ENCODE measurements at regions not wholly inside any gene's neighbourhood (a gene's known extent, or its start where the extent isn't known, plus 50 kb on each side); places are given as distances from the start of the nearest gene placed in this dataset.

DNA sequence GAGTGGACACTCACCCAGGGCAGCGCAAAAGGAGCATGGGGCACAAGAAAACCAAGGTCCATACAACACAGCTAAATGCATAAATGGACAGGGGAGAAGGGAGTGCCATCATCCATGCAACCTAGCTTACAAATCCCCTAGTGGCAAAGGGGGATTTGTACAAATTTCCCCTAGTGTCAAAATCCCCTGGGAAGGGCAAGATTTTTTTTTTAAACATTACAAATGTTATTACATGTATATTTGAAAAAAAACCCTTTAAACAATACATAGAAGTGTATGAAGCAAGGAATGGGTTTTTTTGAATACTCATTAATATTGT, 89.6 kb upstream of the IVNS1ABP start:
- TF ChIP-seq POLR2AphosphoS5 (IDR thresholded peaks at IDR 0.05) = no peak
- TF ChIP-seq, protein P1, sequence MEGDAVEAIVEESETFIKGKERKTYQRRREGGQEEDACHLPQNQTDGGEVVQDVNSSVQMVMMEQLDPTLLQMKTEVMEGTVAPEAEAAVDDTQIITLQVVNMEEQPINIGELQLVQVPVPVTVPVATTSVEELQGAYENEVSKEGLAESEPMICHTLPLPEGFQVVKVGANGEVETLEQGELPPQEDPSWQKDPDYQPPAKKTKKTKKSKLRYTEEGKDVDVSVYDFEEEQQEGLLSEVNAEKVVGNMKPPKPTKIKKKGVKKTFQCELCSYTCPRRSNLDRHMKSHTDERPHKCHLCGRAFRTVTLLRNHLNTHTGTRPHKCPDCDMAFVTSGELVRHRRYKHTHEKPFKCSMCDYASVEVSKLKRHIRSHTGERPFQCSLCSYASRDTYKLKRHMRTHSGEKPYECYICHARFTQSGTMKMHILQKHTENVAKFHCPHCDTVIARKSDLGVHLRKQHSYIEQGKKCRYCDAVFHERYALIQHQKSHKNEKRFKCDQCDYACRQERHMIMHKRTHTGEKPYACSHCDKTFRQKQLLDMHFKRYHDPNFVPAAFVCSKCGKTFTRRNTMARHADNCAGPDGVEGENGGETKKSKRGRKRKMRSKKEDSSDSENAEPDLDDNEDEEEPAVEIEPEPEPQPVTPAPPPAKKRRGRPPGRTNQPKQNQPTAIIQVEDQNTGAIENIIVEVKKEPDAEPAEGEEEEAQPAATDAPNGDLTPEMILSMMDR (IDR thresholded peaks at IDR 0.05) = no peak
- TF ChIP-seq POLR2A (IDR thresholded peaks at IDR 0.05) = no peak

Data from sigmoid colon (tissue), 4 donors.